GM19467 (cell line): ENCODE measurements at regions not wholly inside any gene's neighbourhood (a gene's known extent, or its start where the extent isn't known, plus 50 kb on each side); places are given as distances from the start of the nearest gene placed in this dataset.
A peak's percentile ranks its signal among the peaks of the same experiment; 100 is the strongest.

Experiments used
- ATAC-seq: cut with Tn5 transposase; IDR thresholded peaks from one replicate; pipeline ENCODE4 v1.9.1; 2021; ENCODE audit warnings: mild to moderate bottlenecking, moderate library complexity; ENCODE audit not compliant: unreplicated experiment

DNA sequence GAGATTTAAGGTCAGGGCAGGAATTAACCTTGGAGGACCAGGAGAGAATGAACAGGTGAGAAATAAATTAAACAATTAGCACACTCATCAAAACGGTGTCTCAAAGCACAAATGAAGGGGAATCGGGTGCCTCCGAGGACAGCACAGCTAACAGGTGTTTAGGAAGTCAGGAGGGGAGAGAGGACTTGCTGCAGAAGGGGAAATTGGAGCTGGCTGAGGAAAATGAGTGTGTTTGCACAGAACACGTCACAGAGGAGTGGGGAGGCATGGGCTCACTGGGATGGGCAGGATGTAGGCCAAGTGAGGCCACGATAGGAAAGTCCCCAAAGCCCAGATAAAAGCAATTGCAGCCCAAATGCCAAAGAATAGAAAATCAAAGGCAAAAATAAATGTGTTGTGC lies 121.7 kb downstream of the ZNF664 start:
- ATAC-seq = no peak

DNA sequence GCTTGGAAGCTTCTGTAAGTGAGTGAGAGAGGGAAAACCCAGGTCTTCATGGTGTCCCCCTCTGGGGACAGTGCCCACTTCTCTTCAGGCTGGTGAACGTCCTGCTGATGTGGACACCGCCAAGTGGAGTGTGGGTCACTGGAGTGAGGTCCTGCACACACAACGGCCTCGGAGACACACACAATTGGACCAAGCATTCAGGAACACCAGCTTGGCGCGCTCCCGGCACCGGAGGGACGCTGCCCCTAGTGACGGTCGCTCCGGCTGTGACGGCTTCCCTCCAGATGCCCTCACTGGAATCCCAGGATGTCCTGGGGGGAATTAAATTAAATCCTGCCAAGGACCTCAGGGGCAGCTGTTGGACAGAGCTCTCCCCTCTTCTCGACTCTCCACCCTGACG lies 123.1 kb downstream of the ZNF664 start:
- no peak for ATAC-seq

DNA sequence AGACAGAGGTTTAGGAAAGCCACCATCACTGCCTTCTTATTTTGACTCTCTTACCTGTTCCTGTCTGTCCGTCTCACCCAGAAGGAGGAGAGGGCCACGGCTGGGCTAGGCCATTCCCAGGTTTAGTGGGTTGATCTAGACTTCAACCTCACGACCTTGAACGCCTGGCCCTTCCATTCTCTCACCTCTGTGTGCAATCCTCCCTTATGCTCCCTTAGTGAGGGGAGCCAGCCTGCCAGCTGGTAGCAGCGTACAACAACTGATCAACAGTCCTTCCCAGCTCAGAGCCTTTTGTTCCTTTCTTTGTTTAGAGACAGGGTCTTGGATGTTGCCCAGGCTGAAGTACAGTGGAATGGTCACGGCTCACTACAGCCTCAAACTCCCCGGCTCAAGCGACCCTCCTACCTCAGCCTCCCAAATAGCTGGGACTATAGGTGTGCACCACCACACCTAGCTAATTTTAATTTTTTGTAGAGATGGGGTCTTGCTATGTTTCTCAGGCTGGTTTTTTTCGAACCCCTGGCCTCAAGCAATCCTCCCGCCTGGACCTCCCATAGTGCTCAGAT lies 123.9 kb downstream of the ZNF664 start:
- ATAC-seq = no peak

- no peak for ATAC-seq
These were observed 124.7 kb downstream of the ZNF664 start for GRCh38 chr12:124097701-124098100.

- ATAC-seq = no peak
These were observed 125.2 kb downstream of the ZNF664 start for GRCh38 chr12:124098101-124098757.

DNA sequence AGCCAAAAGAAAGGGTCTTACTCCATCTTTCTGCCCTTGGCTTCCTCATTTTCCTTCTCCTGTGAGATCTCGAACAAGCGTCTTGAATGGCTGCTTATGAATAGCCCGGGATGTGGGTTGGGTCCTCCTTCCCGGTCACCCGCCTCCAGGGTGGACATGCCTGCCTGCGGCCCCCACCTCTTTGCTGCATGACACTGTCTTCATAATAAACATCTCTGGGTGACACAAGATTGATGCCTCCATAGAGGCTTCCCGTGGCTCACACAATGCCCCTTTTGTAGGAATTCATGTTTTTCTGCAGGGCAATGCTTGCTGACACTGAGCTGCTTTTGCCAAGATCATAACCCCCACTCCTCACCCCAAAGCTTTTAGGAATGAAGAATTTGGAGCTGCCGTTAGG lies 125.9 kb downstream of the ZNF664 start:
- no peak for ATAC-seq

GRCh38 chr12:124099661-124100060 lies 126.6 kb downstream of the ZNF664 start:
- ATAC-seq = no peak

DNA sequence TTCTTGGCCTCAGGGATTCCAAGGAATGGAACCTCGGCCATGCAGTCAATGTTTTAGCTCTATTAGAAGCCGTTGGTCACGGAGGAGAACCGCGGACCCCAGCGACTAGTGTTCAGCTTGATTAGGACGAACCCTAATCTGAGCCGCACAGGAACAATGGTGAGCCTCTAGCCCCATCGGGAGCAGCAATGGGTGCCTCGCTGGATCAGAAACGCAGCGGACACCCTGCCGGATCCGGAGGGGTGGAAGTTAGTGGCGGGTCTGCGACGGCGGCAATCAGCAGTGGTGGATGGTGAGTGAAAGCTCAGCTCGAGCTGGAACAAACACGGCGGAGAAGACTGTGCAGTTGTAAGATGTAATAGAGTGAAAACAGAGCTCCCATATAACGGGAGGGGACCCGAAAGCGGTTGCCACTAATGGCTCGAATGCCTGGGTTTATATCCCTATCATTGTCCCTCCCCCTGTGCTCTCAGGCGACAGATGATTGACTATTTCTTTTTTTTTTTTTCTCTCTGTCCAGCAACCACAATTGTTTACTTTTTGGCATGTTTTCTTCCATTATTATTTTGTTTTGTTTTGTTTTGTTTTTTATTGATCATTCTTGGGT lies 127.7 kb downstream of the ZNF664 start:
- ATAC-seq = no peak

DNA sequence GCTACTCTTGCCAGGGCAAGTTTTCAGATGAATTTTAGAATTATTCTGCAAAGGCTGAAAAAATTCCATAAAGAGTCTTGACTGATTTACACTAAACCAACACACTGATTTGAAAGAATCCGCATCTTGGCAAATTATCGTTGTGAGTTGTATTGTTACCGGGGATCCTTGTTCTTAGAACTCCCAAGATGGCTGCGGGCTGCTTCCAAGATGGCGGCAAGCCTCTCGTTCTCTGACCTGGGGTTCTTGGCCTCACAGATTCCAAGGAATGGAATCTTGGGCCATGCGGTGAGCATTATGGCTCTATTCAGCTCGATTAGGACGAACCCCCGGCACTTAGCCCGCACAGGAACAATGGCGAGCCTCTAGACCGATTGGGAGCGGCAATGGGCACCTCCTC lies 132.5 kb downstream of the ZNF664 start:
- no peak for ATAC-seq

- no peak for ATAC-seq
These were observed 134.3 kb downstream of the ZNF664 start for GRCh38 chr12:124107351-124107750.

GRCh38 chr12:124109760-124110159 lies 136.7 kb downstream of the ZNF664 start:
- ATAC-seq = no peak

DNA sequence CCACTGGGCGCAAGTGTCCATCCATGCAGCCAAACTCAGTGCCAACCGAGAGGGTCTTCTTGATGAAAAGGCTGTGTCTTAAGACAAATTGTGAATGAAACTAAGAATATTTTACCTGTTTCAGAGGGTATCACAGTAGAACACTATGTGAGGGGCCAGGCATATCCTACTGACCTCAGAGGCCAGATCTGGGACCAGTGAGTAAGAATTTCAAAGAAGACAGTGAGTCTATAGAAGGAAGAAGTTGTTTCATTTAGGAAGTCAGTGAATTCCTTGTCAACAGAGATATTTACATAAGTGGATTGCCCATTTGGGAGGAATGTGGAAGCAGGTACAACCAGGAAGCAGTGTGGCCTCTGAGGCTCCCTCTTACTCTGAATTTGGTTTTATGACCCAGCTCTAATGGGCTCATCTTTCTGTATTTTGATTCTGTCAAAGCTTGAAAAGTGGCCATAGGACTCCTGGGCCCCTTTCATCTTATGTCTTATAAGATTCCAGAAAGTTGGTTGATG lies 137.4 kb downstream of the ZNF664 start:
- no peak for ATAC-seq

- ATAC-seq = no peak
These were observed 138.0 kb downstream of the ZNF664 start for GRCh38 chr12:124111006-124111405.

GRCh38 chr12:124114316-124114715 lies 141.3 kb downstream of the ZNF664 start:
- no peak for ATAC-seq

DNA sequence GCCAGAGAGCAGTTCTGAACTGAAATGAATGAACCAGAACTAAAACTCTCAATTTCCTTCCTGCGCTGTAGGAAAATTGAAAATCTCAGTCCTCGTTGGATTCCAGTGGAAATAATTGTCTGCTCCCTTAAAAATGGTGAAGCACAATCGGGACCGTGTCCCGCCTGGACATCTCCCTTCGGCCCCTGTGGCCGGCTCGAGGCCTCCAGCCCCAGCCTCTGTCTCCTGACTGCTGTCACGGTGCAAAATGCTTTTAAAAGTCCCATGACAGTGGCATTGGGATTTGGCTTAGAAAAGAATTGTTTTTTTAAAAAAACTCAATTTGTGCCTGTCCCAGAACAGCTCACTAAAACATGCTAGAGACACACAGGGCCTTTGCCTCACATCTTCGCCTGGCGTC lies 142.5 kb downstream of the ZNF664 start:
- ATAC-seq = no peak

- no peak for ATAC-seq
These were observed 143.1 kb downstream of the ZNF664 start for GRCh38 chr12:124115976-124116690.

GRCh38 chr12:124120739-124121138 lies 147.7 kb downstream of the ZNF664 start:
- ATAC-seq = no peak

DNA sequence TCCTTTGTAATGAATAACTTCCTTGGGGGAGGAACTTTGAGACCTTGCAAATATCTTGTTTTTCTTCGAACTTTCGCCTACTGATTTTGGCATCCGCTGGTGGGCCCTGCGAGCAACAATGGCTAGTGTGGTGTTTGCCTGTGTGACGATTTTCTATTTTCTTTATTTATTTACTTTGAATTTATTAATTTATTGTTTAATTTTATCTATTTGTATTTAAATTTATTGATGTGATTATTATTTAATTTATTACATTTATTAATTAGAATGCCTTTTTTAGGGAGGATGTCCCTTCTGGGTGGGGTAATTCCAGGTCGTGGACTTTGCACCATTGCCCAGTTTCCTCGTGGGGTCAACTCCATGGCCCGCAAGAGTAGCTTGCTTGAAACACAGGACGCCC lies 149.7 kb downstream of the ZNF664 start:
- no peak for ATAC-seq

DNA sequence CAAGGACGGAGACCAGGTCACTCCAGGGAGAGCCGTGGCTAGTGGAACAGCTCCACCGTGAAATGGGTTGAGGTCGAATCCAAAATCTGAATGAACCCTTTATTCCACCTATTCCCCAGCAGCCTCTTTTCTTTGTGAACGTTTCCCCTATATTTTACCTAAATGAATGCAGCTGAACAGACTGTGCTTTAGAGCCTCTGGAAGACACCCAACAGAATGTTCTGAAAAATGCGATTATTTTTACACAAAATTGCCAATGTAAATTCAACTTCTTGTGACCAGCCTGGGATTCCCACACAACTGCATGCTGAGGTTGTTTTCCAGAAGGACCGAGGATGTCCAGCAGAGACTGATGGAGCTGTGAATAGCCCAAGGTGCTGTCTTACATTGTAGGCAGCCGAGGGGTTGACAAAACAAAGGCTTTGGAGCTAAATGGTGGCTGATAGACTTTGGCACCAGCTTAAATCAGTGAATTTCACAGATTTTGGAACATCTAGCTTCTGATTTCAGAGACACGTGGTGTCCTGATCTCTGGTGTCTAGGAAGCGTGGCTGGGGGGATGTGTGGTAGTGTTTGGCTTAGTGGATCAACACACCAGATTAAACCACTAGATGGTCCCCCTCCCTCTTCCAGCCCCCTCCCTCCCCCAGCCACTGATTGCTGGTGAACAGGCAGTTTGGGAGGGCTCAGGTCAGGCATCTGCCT lies 150.4 kb downstream of the ZNF664 start:
- ATAC-seq = no peak

- peak; percentile 71 for ATAC-seq
These were observed 152.3 kb downstream of the ZNF664 start for GRCh38 chr12:124125203-124125871.
